Endothelial cell of umbilical vein (primary cell): ENCODE measurements at regions not wholly inside any gene's neighbourhood (a gene's known extent, or its start where the extent isn't known, plus 50 kb on each side); places are given as distances from the start of the nearest gene placed in this dataset.

Source experiments
- BruUV-seq: library from RNA; stranded (reverse); fragments of 400-500 nt; replicated peaks from 2 replicates; lab custom pipeline; 2021; lab: Mats Ljungman, UMichigan
- CTCF ChIA-PET: fragments of 300-600, 350-600 bp; sonication (Branson Sonifier 250); formaldehyde crosslinking; loops from one replicate; lab custom pipeline; 2021; ENCODE audit warnings: antibody characterized with exemption, inconsistent platforms; lab: Charles Lee
- POLR2A ChIA-PET: fragments of 300-600, 350-600 bp; sonication (Branson Sonifier 250); formaldehyde crosslinking; loops from one replicate; lab custom pipeline; 2021; ENCODE audit warnings: antibody characterized with exemption, inconsistent platforms; lab: Charles Lee
- DNase-seq: peaks from one replicate; pipeline ENCODE4 v3.0.0-alpha.2; 2011; ENCODE audit warnings: low read depth, low spot score
- FAIRE-seq: peaks from 2 replicates; lab custom pipeline; 2011; peaks lifted over from hg19 to GRCh38; lab: Jason Lieb, UNC
- H2AFZ ChIP-seq: 2 replicates; pipeline ENCODE4 v1.6.0; 2012; ENCODE audit warnings: low read depth, low read length, control low read depth, inconsistent platforms
- H3K27ac ChIP-seq: 2 replicates; pipeline ENCODE4 v1.5.1; 2011; ENCODE audit warnings: low read depth, mild to moderate bottlenecking, control low read depth, low read length, moderate library complexity; ENCODE audit not compliant: insufficient read depth
- H3K27me3 ChIP-seq, 2 experiments: 2 replicates each; pipeline versions ENCODE4 v1.6.0 to v1.6.1; 2011; ENCODE audit warnings: low read length in 2 of 2, mixed read lengths in 1 of 2; ENCODE audit not compliant: control insufficient read depth in 2 of 2, insufficient read depth in 2 of 2
- H3K36me3 ChIP-seq, 2 experiments: 2 replicates in 1 of 2; 3 replicates in 1 of 2; pipeline ENCODE4 v1.5.1; 2011; ENCODE audit warnings: low read length in 2 of 2, mild to moderate bottlenecking in 1 of 2, moderate library complexity in 1 of 2; ENCODE audit not compliant: control insufficient read depth in 2 of 2, insufficient read depth in 2 of 2; ENCODE audit errors: extremely low read depth in 1 of 2
- H3K4me1 ChIP-seq: 3 replicates; pipeline ENCODE4 v1.5.1; 2011; ENCODE audit warnings: mild to moderate bottlenecking, low read length; ENCODE audit not compliant: control insufficient read depth, insufficient read depth; ENCODE audit errors: extremely low read depth
- H3K4me2 ChIP-seq: 2 replicates; pipeline ENCODE4 v1.6.1; 2011; ENCODE audit warnings: low read length, control low read depth, mixed read lengths; ENCODE audit not compliant: insufficient read depth
- H3K4me3 ChIP-seq, 3 experiments: fragments of 200-600 bp in 1 of 3; sonication (generic), shearing (Covaris generic) in 1 of 3; replicated peaks in 1 of 3; 2 replicates each; pipeline ENCODE4 v1.5.1; 2011 to 2016; ENCODE audit warnings: control low read depth in 3 of 3, low read length in 3 of 3, mild to moderate bottlenecking in 2 of 3, inconsistent platforms in 1 of 3, low read depth in 1 of 3, moderate library complexity in 1 of 3; ENCODE audit not compliant: insufficient read depth in 1 of 3
- H3K79me2 ChIP-seq: 2 replicates; pipeline ENCODE4 v1.6.0; 2012; ENCODE audit warnings: low read length, inconsistent platforms; ENCODE audit not compliant: control insufficient read depth, insufficient read depth
- H3K9ac ChIP-seq: replicated peaks from 2 replicates; pipeline ENCODE3; 2011; ENCODE audit warnings: low read length, control low read depth; ENCODE audit not compliant: insufficient read depth; ENCODE audit errors: extremely low read depth
- H3K9me1 ChIP-seq: replicated peaks from 3 replicates; pipeline ENCODE4 v1.6.0; 2011; ENCODE audit warnings: mild to moderate bottlenecking, low read length; ENCODE audit not compliant: control insufficient read depth, insufficient read depth; ENCODE audit errors: extremely low read depth
- H3K9me3 ChIP-seq: replicated peaks from 2 replicates; pipeline ENCODE4 v1.5.1; 2012; ENCODE audit warnings: low read length, inconsistent platforms; ENCODE audit not compliant: control insufficient read depth, insufficient read depth
- H4K20me1 ChIP-seq: replicated peaks from 2 replicates; pipeline ENCODE3; 2011; ENCODE audit warnings: mild to moderate bottlenecking, low read length; ENCODE audit not compliant: control insufficient read depth, insufficient read depth; ENCODE audit errors: extremely low read depth
- CTCF ChIP-seq, 2 donors: IDR thresholded peaks; 1 replicate in 1 of 2; 2 replicates in 1 of 2; pipeline ENCODE4 v1.5.1; 2011; ENCODE audit warnings: low read length in 2 of 2, mild to moderate bottlenecking in 2 of 2, moderate library complexity in 2 of 2, control low read depth in 1 of 2, inconsistent platforms in 1 of 2, low read depth in 1 of 2; ENCODE audit not compliant: insufficient read depth in 1 of 2; ENCODE audit errors: extremely low read depth in 1 of 2
- EZH2 ChIP-seq: IDR thresholded peaks from 2 replicates; pipeline ENCODE4 v1.6.1; 2012; ENCODE audit warnings: borderline replicate concordance, low read depth, mild to moderate bottlenecking, moderate library complexity, low read length, inconsistent platforms; ENCODE audit not compliant: severe bottlenecking
- FOS ChIP-seq: IDR thresholded peaks from 2 replicates; pipeline ENCODE4 v1.6.1; 2011; ENCODE audit warnings: mild to moderate bottlenecking, low read length, moderate library complexity, borderline replicate concordance; ENCODE audit not compliant: insufficient read depth
- GATA2 ChIP-seq: IDR thresholded peaks from 2 replicates; pipeline ENCODE4 v1.7.0; 2011; ENCODE audit warnings: low read depth, mild to moderate bottlenecking, moderate library complexity, mixed read lengths, low read length; ENCODE audit not compliant: insufficient read length, insufficient read depth
- JUN ChIP-seq: IDR thresholded peaks from 2 replicates; pipeline ENCODE4 v1.6.1; 2011; ENCODE audit warnings: borderline replicate concordance, low read depth; ENCODE audit not compliant: insufficient read length, insufficient read depth
- MAX ChIP-seq: IDR thresholded peaks from 2 replicates; pipeline ENCODE4 v1.6.1; 2011; ENCODE audit not compliant: insufficient read depth, insufficient read length
- MYC ChIP-seq: IDR thresholded peaks from one replicate; pipeline ENCODE4 v1.6.1; 2011; ENCODE audit warnings: mild to moderate bottlenecking, low read depth, low read length
- POLR2A ChIP-seq: IDR thresholded peaks from 2 replicates; pipeline ENCODE4 v1.6.1; 2012; ENCODE audit warnings: low read depth, mild to moderate bottlenecking, control low read depth, low read length
- POLR2AphosphoS5 ChIP-seq: IDR thresholded peaks from 2 replicates; pipeline ENCODE4 v1.6.1; 2012; ENCODE audit warnings: low read depth, mild to moderate bottlenecking, control low read depth, low read length, moderate library complexity; ENCODE audit not compliant: insufficient read depth
- dilution Hi-C: fragments of 300-500 bp; cut with MboI; formaldehyde crosslinking; loops from one replicate; pipeline ENCODE4 v1.15.0; 2019; ENCODE audit warnings: low sequenced_read_pairs; ENCODE audit not compliant: extremely low pct_ligation_motif_present
- intact Hi-C: fragments of 100-400 bp; cut with micrococcal nuclease; formaldehyde crosslinking; loops from one replicate; pipeline ENCODE4 v1.10.0; 2022

GRCh38 chr2:163505281-163505680 lies 230.5 kb downstream of the FIGN start:
- BruUV-seq, result no TSS peak
- H4K20me1 ChIP-seq, result no peaks in the 10 kb centered on the region
- H2AFZ ChIP-seq, result no peak overlapping the region
- DNase-seq (no peak), FAIRE-seq (no peak)
- H3K9me3 ChIP-seq, result no peaks in the 10 kb centered on the region
- POLR2A ChIA-PET, result no interaction called here
- no peak overlapping the region for H3K4me2 ChIP-seq
- TF ChIP-seq JUN (no peak), FOS (no peak), MAX (no peak), POLR2AphosphoS5 (no peak), EZH2 (no peak), GATA2 (no peak), POLR2A (no peak), CTCF (IDR thresholded peaks at IDR 0.05; ENCODE audit: extremely low read depth in 1 of 2, insufficient read depth in 1 of 2, low read depth in 1 of 2, low read length in 2 of 2) (no peak), MYC (no peak)
- H3K79me2 ChIP-seq, result no peaks in the 10 kb centered on the region
- no peak overlapping the region for H3K27ac ChIP-seq
- no peaks in the 10 kb centered on the region for H3K4me1 ChIP-seq
- intact Hi-C loops (no loop called here), dilution Hi-C loops (no loop called here)
- H3K9me1 ChIP-seq, result no peaks in the 10 kb centered on the region
- no peaks in the 10 kb centered on the region for H3K36me3 ChIP-seq
- no peaks in the 10 kb centered on the region for H3K27me3 ChIP-seq
- CTCF ChIA-PET, result no interaction called here
- H3K4me3 ChIP-seq, result no peak overlapping the region
- H3K9ac ChIP-seq, result no peak overlapping the region
